ENCODE measurements at regions not wholly inside any gene's neighbourhood (a gene's known extent, or its start where the extent isn't known, plus 50 kb on each side); places are given as distances from the start of the nearest gene placed in this dataset.

DNA sequence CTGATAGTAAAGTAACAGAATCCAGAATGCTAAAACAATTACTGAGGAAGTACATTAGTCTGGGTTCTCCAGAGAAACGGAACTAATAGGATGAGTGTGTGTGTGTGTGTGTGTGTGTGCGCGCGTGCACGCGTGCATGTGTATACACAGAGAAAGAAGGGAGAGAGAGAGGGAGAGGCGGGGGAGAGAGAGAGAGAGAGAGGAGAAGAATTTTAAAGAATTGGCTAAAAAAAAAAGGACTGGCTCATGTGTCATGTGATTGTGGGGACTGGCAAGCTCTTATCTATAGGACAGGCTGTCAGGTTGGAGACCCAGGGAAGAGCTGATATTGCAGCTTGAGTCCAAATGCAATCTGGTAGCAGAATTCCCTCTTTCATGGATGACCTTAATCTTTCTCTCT is 976.2 kb upstream of the CDH2 start:
- Histone ChIP-seq H3K27ac (no peak overlapping the region), H3K4me3 (no peak overlapping the region), H3K4me1 (replicated peaks) (peaks cover 35% of the 10 kb centered on the region), H3K27me3 (replicated peaks) (no peaks in the 10 kb centered on the region), H3K9me3 (replicated peaks) (no peaks in the 10 kb centered on the region), H3K36me3 (no peaks in the 10 kb centered on the region; the same call in 1 of the 2 replicates)
- no peak for DNase-seq (ENCODE audit: low read depth in 1 of 2, low spot score in 2 of 2)

DNA sequence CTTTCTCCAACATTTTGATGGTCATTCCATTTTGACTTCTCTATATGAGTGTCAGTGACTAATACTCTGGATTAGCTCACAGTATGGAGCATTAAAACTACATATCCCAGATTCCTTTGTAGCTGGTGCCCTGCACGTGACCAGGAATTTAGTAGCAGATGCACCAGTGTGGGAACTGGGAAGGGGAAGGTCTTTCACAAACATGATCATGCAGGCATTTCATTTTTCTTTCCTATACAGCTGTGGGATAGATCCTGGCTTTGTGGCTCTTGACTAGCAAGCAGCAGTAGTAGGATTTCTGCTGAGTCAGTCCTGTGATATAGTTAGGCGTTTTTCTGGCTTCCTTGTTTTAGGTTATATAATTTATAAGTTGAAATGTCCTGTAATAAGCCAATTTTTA is 971.0 kb upstream of the CDH2 start:
- Histone ChIP-seq H3K27me3 (replicated peaks) (no peaks in the 10 kb centered on the region), H3K4me3 (no peak overlapping the region), H3K4me1 (replicated peaks) (peaks cover 14% of the 10 kb centered on the region), H3K36me3 (no peaks in the 10 kb centered on the region), H3K9me3 (replicated peaks) (no peaks in the 10 kb centered on the region), H3K27ac (no peak overlapping the region)
- DNase-seq (ENCODE audit: low read depth in 1 of 2, low spot score in 2 of 2) = peak; percentile 27 to 34

DNA sequence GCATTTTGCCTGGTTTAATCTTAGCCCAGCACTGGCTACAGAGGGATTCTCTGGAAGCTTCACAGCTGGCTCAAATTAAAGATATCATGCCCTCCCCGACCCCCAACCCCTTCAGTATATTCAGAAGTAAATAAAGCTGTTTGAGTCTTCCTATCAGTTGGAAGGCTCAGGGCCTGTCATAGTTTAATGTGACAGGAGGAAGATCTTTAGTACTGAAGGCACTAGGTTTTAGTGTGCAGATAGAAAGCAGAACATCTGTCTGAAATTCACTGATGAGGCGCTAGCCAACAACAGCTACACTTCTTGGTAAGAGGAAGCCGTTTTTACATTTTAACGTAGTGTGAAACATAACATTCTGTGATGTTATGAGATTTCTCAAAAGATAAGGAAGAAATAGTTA is 969.1 kb upstream of the CDH2 start:
- no peak for DNase-seq (ENCODE audit: low read depth in 1 of 2, low spot score in 2 of 2)
- Histone ChIP-seq H3K4me3 (no peak overlapping the region), H3K4me1 (replicated peaks) (peaks cover 14% of the 10 kb centered on the region), H3K27me3 (replicated peaks) (no peaks in the 10 kb centered on the region), H3K36me3 (no peaks in the 10 kb centered on the region), H3K9me3 (replicated peaks) (no peaks in the 10 kb centered on the region), H3K27ac (no peak overlapping the region)

DNA sequence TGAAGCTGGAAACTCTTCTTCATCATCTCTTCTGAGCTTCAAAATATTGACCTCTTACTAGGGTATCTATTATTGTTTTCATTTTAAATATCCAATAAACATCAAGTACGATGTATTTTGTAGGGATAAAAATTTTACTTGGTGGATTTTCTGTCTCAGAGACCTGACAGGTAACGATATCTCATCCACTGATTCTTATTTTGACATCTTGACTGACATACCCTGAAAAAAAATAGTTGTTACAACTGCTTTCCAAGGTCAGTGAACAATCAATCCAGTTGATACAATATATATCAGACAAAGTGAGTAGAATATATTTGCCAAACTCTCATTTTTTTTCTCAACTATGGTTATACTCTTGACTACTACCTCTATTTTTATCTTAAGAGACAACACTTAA is 963.7 kb upstream of the CDH2 start:
- no peak for DNase-seq (ENCODE audit: low read depth in 1 of 2, low spot score in 2 of 2)
- Histone ChIP-seq H3K27me3 (replicated peaks) (no peaks in the 10 kb centered on the region), H3K4me3 (no peak overlapping the region), H3K4me1 (replicated peaks) (no peaks in the 10 kb centered on the region), H3K9me3 (replicated peaks) (no peaks in the 10 kb centered on the region), H3K36me3 (no peaks in the 10 kb centered on the region), H3K27ac (no peak overlapping the region)

DNA sequence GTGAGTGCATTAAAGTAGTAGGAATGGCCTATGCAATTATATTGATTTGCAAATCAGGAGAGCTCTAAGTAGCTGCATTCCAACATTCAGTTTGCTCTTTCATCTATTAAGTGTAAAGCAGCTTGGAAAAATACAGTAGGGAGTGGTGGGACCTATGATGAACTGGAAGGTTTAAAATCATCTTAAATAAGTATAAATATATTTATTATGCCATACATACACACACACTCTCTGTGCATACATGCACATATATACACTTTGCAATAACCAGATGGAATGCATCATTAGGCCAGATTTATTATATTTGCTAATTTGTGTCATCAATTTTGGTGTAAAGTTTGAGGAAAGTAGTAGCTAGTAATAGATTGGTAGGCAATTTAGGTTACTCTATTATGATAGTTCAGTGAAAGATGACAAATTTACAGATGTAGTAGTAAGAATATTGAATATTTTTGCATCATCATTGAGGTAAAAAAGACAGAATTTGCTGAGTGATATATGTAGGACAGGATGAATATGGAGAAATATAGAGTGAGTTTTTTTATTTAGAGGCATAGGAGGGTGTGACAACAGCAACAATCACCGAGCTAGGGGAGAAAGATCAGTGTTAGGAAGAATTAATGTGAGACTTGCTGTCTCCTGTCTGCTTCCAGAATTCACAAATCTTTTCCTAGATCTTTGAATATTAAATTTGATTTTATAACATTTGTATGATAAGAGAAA is 961.0 kb upstream of the CDH2 start:
- no peaks in the 10 kb centered on the region for H3K4me1 ChIP-seq (replicated peaks)
- no peak overlapping the region for H3K27ac ChIP-seq
- no peak overlapping the region for H3K4me3 ChIP-seq
- no peaks in the 10 kb centered on the region for H3K36me3 ChIP-seq
- H3K27me3 ChIP-seq (replicated peaks) = no peaks in the 10 kb centered on the region
- H3K9me3 ChIP-seq (replicated peaks) = no peaks in the 10 kb centered on the region
- DNase-seq (ENCODE audit: low read depth in 1 of 2, low spot score in 2 of 2) = no peak

DNA sequence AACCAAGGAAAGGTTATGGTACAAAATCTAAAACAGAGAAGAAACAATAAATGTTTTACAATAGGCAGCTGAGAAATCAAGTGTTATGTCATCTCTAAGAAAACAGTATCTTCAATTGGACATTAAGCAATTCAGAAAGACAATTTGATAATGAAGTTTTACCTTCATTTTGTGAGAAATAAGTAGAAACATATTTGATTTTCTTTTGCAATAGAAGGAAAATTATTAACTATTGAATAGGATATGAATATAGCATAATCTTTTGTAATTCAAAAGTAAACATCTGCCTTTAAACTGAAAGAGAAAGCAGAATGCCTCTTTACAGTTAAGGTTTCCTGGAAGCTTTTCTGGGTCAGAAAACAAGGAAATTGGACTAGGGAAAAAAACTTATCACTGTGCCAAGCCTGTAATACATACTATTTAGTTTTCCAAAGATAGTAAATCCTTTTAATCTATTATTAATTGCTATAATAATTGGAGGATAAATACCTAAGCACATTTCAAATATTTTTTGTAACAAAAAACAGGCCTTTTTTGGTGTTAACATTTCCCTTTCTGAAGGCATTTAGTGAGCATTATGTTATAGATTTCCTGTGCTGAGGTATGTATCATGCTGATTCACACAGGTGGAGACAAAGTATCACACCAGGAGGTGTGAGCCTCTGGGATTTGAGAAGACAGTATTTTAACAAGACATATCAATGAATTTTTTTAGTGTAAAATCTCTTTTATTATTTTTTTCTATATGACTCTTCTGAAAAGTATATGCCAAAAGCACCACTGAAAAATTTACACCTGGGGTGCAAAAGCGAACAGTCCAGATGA is 947.0 kb upstream of the CDH2 start:
- H3K27ac ChIP-seq = no peak overlapping the region
- no peak overlapping the region for H3K4me3 ChIP-seq
- H3K27me3 ChIP-seq (replicated peaks) = no peaks in the 10 kb centered on the region
- DNase-seq (ENCODE audit: low read depth in 1 of 2, low spot score in 2 of 2) = no peak
- H3K9me3 ChIP-seq (replicated peaks) = no peaks in the 10 kb centered on the region
- no peaks in the 10 kb centered on the region for H3K36me3 ChIP-seq
- no peaks in the 10 kb centered on the region for H3K4me1 ChIP-seq (replicated peaks)

DNA sequence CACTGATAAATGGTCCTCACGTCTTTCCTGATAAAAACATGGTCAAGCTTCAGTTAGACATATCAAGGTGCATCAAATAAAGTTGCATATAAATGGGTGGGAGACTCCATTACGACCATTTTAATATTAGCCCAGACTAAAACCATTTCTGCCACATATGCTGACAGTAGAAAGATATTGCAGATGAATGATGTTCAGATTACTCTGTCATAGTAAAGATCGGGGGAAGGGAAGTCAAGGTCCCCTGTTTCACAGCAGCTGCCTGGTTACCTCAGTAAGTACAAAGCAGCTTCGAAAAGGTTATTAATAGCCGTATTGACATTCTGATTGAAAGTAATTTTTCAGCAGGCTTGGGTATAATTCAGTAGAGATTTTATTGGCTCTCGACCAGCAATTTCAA is 927.7 kb upstream of the CDH2 start:
- Histone ChIP-seq H3K36me3 (no peaks in the 10 kb centered on the region), H3K9me3 (replicated peaks) (no peaks in the 10 kb centered on the region), H3K27ac (no peak overlapping the region), H3K27me3 (replicated peaks) (no peaks in the 10 kb centered on the region), H3K4me3 (no peak overlapping the region), H3K4me1 (replicated peaks) (no peaks in the 10 kb centered on the region)
- no peak for DNase-seq (ENCODE audit: low read depth in 1 of 2, low spot score in 2 of 2)

DNA sequence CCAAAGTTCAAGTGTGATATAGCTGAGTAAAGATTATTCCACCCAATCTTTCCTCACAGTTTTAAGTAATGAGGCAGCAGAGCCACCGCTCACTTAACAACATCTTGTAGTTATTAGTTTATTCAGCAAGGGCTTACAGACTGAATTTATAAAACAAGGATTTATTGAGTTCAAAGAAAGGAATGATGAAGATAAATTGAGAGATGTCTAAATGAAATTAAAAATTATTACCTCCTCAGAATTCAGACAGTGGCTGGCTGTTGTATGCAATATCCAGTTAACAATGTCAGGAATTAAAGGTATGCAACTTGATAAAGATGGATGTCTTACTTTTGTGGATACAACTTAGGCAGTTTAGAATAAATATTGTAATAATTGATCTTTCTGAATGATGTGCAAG is 927.3 kb upstream of the CDH2 start:
- DNase-seq (ENCODE audit: low read depth in 1 of 2, low spot score in 2 of 2) = no peak
- Histone ChIP-seq H3K4me1 (replicated peaks) (no peaks in the 10 kb centered on the region), H3K27me3 (replicated peaks) (no peaks in the 10 kb centered on the region), H3K4me3 (no peak overlapping the region), H3K9me3 (replicated peaks) (no peaks in the 10 kb centered on the region), H3K36me3 (no peaks in the 10 kb centered on the region), H3K27ac (no peak overlapping the region)

DNA sequence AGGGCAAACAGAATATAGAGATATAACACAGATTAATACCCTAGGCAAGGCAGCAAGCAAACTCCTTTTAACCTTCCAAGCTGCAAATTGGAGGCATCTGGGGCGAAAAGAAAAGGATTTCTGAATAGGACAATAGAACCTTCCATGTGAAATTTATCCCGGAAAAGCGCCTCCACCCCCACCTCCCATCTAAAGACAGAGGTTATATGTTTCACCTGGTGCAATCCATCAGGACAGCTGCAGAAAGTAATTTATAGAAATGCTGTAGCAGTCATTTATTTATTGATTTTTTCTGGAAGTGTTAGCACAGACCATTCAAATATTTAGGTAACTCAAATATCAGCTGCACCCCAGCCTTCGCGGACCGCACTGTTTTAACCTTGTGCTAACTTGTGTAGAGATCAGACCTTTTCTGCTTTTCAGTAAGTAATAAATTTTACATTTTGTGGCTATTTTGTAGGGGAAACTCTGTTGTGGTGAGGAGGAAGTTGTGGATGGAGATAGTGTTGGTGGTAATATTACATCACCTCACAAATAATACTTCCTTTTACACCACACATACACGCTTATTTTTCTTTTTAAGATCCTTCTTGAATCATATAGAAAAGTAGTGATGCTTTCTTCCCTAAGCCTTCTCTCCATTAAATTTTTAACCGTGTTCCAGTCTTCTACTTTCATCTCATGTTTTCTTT is 919.3 kb upstream of the CDH2 start:
- DNase-seq (ENCODE audit: low read depth in 1 of 2, low spot score in 2 of 2) = no peak
- no peaks in the 10 kb centered on the region for H3K4me1 ChIP-seq (replicated peaks)
- H3K4me3 ChIP-seq = no peak overlapping the region
- H3K36me3 ChIP-seq = no peaks in the 10 kb centered on the region
- H3K27ac ChIP-seq = no peak overlapping the region
- no peaks in the 10 kb centered on the region for H3K27me3 ChIP-seq (replicated peaks)
- H3K9me3 ChIP-seq (replicated peaks) = no peaks in the 10 kb centered on the region

DNA sequence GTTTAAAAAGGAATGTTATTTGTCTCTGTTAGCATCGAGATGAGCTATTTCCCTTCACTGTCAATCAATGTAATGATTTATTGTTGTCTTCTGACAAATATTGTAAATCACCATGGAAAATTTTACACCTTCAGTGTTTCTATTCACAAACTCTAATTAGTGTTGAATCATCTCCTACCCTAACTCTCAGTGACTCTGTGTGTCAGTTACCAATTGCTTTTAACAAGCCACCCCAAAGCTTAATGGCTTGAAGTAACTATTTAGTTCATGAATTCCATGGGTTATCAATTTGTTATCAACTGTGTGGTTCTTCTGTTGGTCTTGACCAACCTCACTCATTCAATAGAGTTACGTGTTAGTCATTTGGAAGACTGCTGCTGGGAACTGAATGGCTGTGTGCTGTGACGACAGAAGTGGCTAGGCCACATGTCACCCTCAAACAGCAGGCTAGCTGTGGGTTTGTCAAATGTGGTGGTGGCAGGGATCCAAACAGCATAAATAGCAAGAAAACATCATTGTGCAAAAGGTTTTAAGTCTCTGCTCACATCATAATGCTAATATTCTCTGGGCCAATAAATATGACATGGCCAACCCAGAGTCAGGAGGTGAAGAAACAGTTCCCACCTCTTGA is 910.8 kb upstream of the CDH2 start:
- Histone ChIP-seq H3K36me3 (no peaks in the 10 kb centered on the region), H3K4me3 (no peak overlapping the region), H3K27ac (no peak overlapping the region), H3K4me1 (replicated peaks) (no peaks in the 10 kb centered on the region), H3K27me3 (replicated peaks) (no peaks in the 10 kb centered on the region), H3K9me3 (replicated peaks) (no peaks in the 10 kb centered on the region)
- no peak for DNase-seq (ENCODE audit: low read depth in 1 of 2, low spot score in 2 of 2)

DNA sequence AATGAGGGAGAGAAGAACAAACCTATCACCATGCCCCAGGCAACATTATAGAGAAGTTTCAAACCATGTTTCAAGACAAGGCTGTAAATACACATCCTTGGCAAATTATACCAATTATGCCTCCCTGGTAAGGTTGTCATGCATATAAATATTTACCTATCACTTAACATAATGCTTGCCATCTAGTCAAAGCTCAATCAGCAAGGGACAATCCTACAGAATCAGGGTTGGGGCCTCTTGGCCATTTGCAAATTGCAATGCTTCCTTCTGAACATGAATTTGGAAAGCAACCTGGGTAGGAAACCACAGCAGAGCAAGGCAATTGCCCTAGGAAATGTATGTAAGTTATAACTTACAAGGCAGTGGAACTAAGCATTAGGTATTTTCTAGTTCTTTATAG is 907.2 kb upstream of the CDH2 start:
- Histone ChIP-seq H3K27ac (no peak overlapping the region), H3K4me3 (no peak overlapping the region), H3K27me3 (replicated peaks) (no peaks in the 10 kb centered on the region), H3K9me3 (replicated peaks) (no peaks in the 10 kb centered on the region), H3K36me3 (no peaks in the 10 kb centered on the region), H3K4me1 (replicated peaks) (no peaks in the 10 kb centered on the region)
- DNase-seq (ENCODE audit: low read depth in 1 of 2, low spot score in 2 of 2) = no peak

DNA sequence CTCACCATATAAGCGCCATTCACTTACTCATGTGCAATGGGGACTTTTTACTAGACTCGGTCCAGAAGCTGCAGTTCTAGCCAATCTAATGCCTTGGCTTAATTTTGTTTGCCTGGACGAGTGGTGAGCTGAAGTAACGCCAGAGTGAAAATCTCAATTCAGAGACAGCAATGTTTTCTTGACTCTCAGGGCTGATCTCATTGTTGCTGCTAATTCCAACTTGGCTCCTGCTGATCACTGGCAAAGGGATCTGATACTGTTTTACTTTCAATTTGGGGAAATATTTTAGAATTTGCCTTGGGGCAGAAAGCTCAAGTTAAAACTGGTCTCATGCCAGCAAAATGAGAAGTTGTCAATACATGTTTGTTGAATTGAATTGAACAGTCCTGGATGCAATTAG is 906.6 kb upstream of the CDH2 start:
- DNase-seq (ENCODE audit: low read depth in 1 of 2, low spot score in 2 of 2) = no peak
- Histone ChIP-seq H3K9me3 (replicated peaks) (no peaks in the 10 kb centered on the region), H3K36me3 (no peaks in the 10 kb centered on the region), H3K27me3 (replicated peaks) (no peaks in the 10 kb centered on the region), H3K27ac (no peak overlapping the region), H3K4me1 (replicated peaks) (no peaks in the 10 kb centered on the region), H3K4me3 (no peak overlapping the region)

DNA sequence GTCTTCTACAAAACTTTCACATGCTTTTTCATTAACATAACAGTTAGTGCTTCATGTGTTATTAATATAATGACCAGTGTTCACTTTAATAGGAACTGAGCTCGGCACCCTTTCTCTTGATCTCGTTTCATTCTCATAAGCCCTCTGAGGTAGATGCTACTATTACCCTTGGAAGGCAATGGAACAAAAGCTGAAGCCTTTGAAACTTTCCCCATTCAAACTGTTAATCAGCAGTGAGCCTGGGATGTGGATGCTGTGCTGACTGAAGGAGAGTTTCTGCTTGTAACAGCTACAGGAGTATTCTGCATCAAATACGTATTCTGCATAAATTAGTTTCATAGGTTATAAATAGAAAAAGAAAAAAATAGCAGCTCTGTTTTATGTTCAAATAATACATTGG is 904.0 kb upstream of the CDH2 start:
- Histone ChIP-seq H3K4me1 (replicated peaks) (no peaks in the 10 kb centered on the region), H3K27ac (no peak overlapping the region), H3K27me3 (replicated peaks) (no peaks in the 10 kb centered on the region), H3K4me3 (no peak overlapping the region), H3K36me3 (no peaks in the 10 kb centered on the region), H3K9me3 (replicated peaks) (no peaks in the 10 kb centered on the region)
- DNase-seq (ENCODE audit: low read depth in 1 of 2, low spot score in 2 of 2) = no peak

DNA sequence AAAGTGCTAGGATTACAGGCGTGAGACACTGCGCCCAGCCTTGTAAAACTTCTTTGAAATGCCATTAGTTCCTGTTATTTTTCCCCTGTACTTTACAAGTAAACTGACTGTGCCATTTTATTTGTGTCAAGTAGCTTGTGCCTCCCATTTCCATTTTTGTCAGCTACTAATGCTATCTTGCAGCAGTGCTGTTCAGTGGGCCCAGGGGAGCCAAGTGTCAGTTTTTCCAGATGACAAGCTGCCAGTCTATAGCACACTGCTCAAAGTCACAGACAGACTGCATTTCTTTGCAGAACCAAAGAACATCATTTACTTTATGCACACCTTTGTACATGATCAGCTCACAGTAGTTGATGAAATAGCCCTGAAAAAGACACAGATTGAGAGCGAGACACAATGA is 901.3 kb upstream of the CDH2 start:
- Histone ChIP-seq H3K36me3 (no peaks in the 10 kb centered on the region), H3K27ac (no peak overlapping the region), H3K4me3 (no peak overlapping the region), H3K27me3 (replicated peaks) (no peaks in the 10 kb centered on the region), H3K9me3 (replicated peaks) (no peaks in the 10 kb centered on the region), H3K4me1 (replicated peaks) (no peaks in the 10 kb centered on the region)
- DNase-seq (ENCODE audit: low read depth in 1 of 2, low spot score in 2 of 2) = no peak

Measured in SJSA1 (cell line).